ENCODE measurements at regions not wholly inside any gene's neighbourhood (a gene's known extent, or its start where the extent isn't known, plus 50 kb on each side); places are given as distances from the start of the nearest gene placed in this dataset.

- 72 to 75% methylated on average over 6 of the region's 6 CpGs for WGBS, 2 experiments (ENCODE audit: low coverage in 1 of 2, low lambda C conversion rate in 2 of 2, missing lambda C conversion rate in 2 of 2)
- in situ Hi-C loops (cut with MboI): no loop called here
- Histone ChIP-seq H4K20me1 (ENCODE audit: insufficient read depth) (no peaks in the 10 kb centered on the region), H3K27me3 (replicated peaks; ENCODE audit: insufficient read depth) (no peaks in the 10 kb centered on the region), H3K27ac (no peak overlapping the region), H3K4me2 (ENCODE audit: unreplicated experiment) (no peak overlapping the region), H3K4me3 (no peak overlapping the region), H3K36me3 (ENCODE audit: low read depth) (no peaks in the 10 kb centered on the region), H3K9ac (no peak overlapping the region), H3K4me1 (ENCODE audit: insufficient read depth) (peaks cover 6% of the 10 kb centered on the region; the same call in 1 of the 2 replicates), H3K79me2 (ENCODE audit: insufficient read depth) (no peaks in the 10 kb centered on the region), H3F3A (ENCODE audit: insufficient read depth) (peaks cover 6% of the 10 kb centered on the region; the same call in 1 of the 2 replicates), H3K9me2 (ENCODE audit: insufficient read depth) (no peaks in the 10 kb centered on the region), H3K9me3 (ENCODE audit: low read depth) (no peaks in the 10 kb centered on the region), H2AFZ (no peak overlapping the region)
- no peak for DNase-seq
- no peak for TF ChIP-seq EZH2phosphoT487 (IDR thresholded peaks at IDR 0.05; ENCODE audit: insufficient read depth, low read depth)
- no peak for TF ChIP-seq EZH2 (IDR thresholded peaks at IDR 0.05; ENCODE audit: insufficient read depth, poor library complexity, severe bottlenecking)
These were observed 66.2 kb downstream of the RTP5 start for GRCh38 chr2:241935774-241936173.

- Histone ChIP-seq H3K9me3 (ENCODE audit: low read depth) (no peaks in the 10 kb centered on the region), H3K27ac (no peak overlapping the region), H2AFZ (no peak overlapping the region), H3K4me2 (ENCODE audit: unreplicated experiment) (no peak overlapping the region), H3K9me2 (ENCODE audit: insufficient read depth) (no peaks in the 10 kb centered on the region), H3F3A (ENCODE audit: insufficient read depth) (peaks cover 6% of the 10 kb centered on the region; the same call in 1 of the 2 replicates), H3K4me3 (no peak overlapping the region), H3K9ac (no peak overlapping the region), H4K20me1 (ENCODE audit: insufficient read depth) (no peaks in the 10 kb centered on the region), H3K27me3 (replicated peaks; ENCODE audit: insufficient read depth) (no peaks in the 10 kb centered on the region), H3K36me3 (ENCODE audit: low read depth) (no peaks in the 10 kb centered on the region), H3K4me1 (ENCODE audit: insufficient read depth) (peaks cover 6% of the 10 kb centered on the region; the same call in 1 of the 2 replicates), H3K79me2 (ENCODE audit: insufficient read depth) (no peaks in the 10 kb centered on the region)
- DNase-seq: no peak
- in situ Hi-C loops (cut with MboI): no loop called here
- 59 to 68% methylated on average over 24 to 48 of the region's 55 CpGs for WGBS, 2 experiments (ENCODE audit: low coverage in 1 of 2, low lambda C conversion rate in 2 of 2, missing lambda C conversion rate in 2 of 2)
- TF ChIP-seq EZH2phosphoT487 (IDR thresholded peaks at IDR 0.05; ENCODE audit: insufficient read depth, low read depth) (no peak), EZH2 (IDR thresholded peaks at IDR 0.05; ENCODE audit: insufficient read depth, poor library complexity, severe bottlenecking) (no peak)
These were observed 67.1 kb downstream of the RTP5 start for GRCh38 chr2:241936457-241937133.

GRCh38 chr2:241937297-241937696 is 67.8 kb downstream of the RTP5 start:
- 76 to 80% methylated on average over 14 to 15 of the region's 15 CpGs for WGBS, 2 experiments (ENCODE audit: low coverage in 1 of 2, low lambda C conversion rate in 2 of 2, missing lambda C conversion rate in 2 of 2)
- H3K4me2 ChIP-seq (ENCODE audit: unreplicated experiment): no peak overlapping the region
- no peaks in the 10 kb centered on the region for H3K9me2 ChIP-seq (ENCODE audit: insufficient read depth)
- in situ Hi-C loops (cut with MboI): no loop called here
- H3K4me1 ChIP-seq (ENCODE audit: insufficient read depth): peaks cover 6% of the 10 kb centered on the region; the same call in 1 of the 2 replicates
- H3K4me3 ChIP-seq: no peak overlapping the region
- H3K79me2 ChIP-seq (ENCODE audit: insufficient read depth): no peaks in the 10 kb centered on the region
- no peak for DNase-seq
- no peak overlapping the region for H3K9ac ChIP-seq
- H4K20me1 ChIP-seq (ENCODE audit: insufficient read depth): no peaks in the 10 kb centered on the region
- no peak overlapping the region for H3K27ac ChIP-seq
- H3K27me3 ChIP-seq (replicated peaks; ENCODE audit: insufficient read depth): no peaks in the 10 kb centered on the region
- no peak overlapping the region for H2AFZ ChIP-seq
- no peaks in the 10 kb centered on the region for H3K9me3 ChIP-seq (ENCODE audit: low read depth)
- TF ChIP-seq EZH2 (IDR thresholded peaks at IDR 0.05; ENCODE audit: insufficient read depth, poor library complexity, severe bottlenecking): no peak
- no peak for TF ChIP-seq EZH2phosphoT487 (IDR thresholded peaks at IDR 0.05; ENCODE audit: insufficient read depth, low read depth)
- H3F3A ChIP-seq (ENCODE audit: insufficient read depth): peaks cover 6% of the 10 kb centered on the region; the same call in 1 of the 2 replicates
- H3K36me3 ChIP-seq (ENCODE audit: low read depth): no peaks in the 10 kb centered on the region

- Histone ChIP-seq H3K4me3 (no peak overlapping the region), H3K27me3 (replicated peaks; ENCODE audit: insufficient read depth) (no peaks in the 10 kb centered on the region), H3K9ac (no peak overlapping the region), H4K20me1 (ENCODE audit: insufficient read depth) (no peaks in the 10 kb centered on the region), H3F3A (ENCODE audit: insufficient read depth) (no peaks in the 10 kb centered on the region; the same call in 1 of the 2 replicates), H3K4me2 (ENCODE audit: unreplicated experiment) (no peak overlapping the region), H3K27ac (no peak overlapping the region), H3K79me2 (ENCODE audit: insufficient read depth) (no peaks in the 10 kb centered on the region), H3K36me3 (ENCODE audit: low read depth) (no peaks in the 10 kb centered on the region), H3K9me2 (ENCODE audit: insufficient read depth) (no peaks in the 10 kb centered on the region), H3K4me1 (ENCODE audit: insufficient read depth) (no peaks in the 10 kb centered on the region), H2AFZ (no peak overlapping the region), H3K9me3 (ENCODE audit: low read depth) (no peaks in the 10 kb centered on the region)
- TF ChIP-seq EZH2phosphoT487 (IDR thresholded peaks at IDR 0.05; ENCODE audit: insufficient read depth, low read depth) (no peak), EZH2 (IDR thresholded peaks at IDR 0.05; ENCODE audit: insufficient read depth, poor library complexity, severe bottlenecking) (no peak)
- in situ Hi-C loops (cut with MboI): no loop called here
- DNase-seq: no peak
- WGBS, 2 experiments (ENCODE audit: low coverage in 1 of 2, low lambda C conversion rate in 2 of 2, missing lambda C conversion rate in 2 of 2): 33 to 43% methylated on average over 7 of the region's 7 CpGs
These were observed 70.0 kb downstream of the RTP5 start for GRCh38 chr2:241939541-241939940.

Data from GM23248 (cell line).